ENCODE measurements at regions not wholly inside any gene's neighbourhood (a gene's known extent, or its start where the extent isn't known, plus 50 kb on each side); places are given as distances from the start of the nearest gene placed in this dataset.

DNA sequence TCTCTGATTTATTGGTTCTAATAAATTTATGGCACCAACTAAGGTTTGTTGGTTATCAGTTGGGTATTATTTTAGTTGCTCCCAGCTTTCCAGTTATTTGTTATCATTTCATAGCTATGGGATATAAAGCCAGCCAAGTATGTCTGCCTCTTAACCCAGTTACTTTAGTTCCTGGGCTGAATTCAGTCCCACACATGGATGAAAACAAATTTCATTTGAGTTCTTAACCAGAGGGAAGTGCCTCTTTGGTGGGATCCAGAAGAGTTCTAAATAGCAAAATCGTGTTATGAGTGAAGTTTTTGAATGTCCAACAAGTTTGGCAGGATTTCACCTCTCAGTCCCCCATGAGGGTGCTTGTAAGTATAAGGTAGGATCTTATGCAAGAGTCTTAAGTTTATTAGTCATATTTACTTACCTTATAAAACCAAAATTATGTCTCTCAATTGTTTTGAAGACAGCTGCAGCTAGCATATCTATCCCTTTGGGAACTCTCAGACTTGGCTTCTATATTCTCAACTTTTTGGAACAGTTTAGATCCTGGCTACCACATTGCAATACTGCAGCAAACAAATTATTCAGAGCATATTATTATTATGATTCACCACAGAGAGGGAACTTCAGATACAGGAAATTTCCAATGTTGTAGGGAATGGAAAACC, 683.6 kb downstream of the BCKDHB start:
- TF ChIP-seq, protein P1, sequence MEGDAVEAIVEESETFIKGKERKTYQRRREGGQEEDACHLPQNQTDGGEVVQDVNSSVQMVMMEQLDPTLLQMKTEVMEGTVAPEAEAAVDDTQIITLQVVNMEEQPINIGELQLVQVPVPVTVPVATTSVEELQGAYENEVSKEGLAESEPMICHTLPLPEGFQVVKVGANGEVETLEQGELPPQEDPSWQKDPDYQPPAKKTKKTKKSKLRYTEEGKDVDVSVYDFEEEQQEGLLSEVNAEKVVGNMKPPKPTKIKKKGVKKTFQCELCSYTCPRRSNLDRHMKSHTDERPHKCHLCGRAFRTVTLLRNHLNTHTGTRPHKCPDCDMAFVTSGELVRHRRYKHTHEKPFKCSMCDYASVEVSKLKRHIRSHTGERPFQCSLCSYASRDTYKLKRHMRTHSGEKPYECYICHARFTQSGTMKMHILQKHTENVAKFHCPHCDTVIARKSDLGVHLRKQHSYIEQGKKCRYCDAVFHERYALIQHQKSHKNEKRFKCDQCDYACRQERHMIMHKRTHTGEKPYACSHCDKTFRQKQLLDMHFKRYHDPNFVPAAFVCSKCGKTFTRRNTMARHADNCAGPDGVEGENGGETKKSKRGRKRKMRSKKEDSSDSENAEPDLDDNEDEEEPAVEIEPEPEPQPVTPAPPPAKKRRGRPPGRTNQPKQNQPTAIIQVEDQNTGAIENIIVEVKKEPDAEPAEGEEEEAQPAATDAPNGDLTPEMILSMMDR (IDR thresholded peaks at IDR 0.05; ENCODE audit: low read length), result no peak
- TF ChIP-seq EZH2 (IDR thresholded peaks at IDR 0.05; ENCODE audit: borderline replicate concordance, low read length), result no peak

Measured in OCI-LY1 (cell line).